Fibroblast of pulmonary artery (primary cell): ENCODE measurements at regions not wholly inside any gene's neighbourhood (a gene's known extent, or its start where the extent isn't known, plus 50 kb on each side); places are given as distances from the start of the nearest gene placed in this dataset.

Experiments
- DNase-seq: peaks from one replicate; pipeline ENCODE4 v3.0.0-alpha.2; 2010; ENCODE audit warnings: low read depth
- H3K4me3 ChIP-seq: replicated peaks from 2 replicates; pipeline ENCODE4 v1.5.1; 2011; ENCODE audit warnings: low read depth, mild to moderate bottlenecking, control low read depth, low read length, moderate library complexity
- TF ChIP-seq, protein P1 (sequence below): IDR thresholded peaks from 2 replicates; pipeline ENCODE4 v1.5.1; 2011; ENCODE audit warnings: mild to moderate bottlenecking, control low read depth, low read length, inconsistent platforms; ENCODE audit errors: missing control alignments

DNA sequence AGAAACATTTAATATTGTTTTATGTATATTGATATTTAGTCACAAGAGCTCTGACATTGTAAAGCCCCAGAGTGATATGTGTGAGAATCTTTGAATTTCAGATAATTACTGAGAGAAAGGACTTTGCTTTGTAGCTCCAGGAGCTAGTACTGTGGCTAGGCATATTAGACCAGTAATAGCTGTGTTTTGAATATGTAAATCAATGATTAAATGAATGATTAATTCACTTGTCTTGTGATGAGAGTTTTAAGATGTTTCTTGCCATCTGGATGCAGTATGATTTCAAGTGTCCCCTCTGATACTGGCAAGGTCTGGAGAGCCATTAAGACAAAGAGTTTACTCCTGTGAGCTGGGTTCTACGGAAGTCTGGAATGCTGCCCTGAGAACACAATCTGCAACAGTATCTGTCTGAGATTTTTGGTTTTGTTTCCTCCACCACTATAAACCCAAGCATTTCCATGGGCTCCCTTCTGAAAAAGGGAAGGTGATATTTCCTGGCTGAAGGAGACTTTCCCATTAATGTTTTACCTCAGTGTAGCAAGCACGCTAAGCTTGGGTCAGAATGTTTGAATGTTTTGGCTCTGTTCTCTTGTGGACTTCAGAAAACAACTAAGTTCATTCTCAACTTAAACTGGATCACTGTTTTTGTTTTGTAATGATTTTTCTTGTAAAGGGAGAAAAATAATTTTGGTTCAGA is 61.3 kb upstream of the BICC1 start:
- H3K4me3 ChIP-seq, result no peak overlapping the region
- TF ChIP-seq, protein P1, sequence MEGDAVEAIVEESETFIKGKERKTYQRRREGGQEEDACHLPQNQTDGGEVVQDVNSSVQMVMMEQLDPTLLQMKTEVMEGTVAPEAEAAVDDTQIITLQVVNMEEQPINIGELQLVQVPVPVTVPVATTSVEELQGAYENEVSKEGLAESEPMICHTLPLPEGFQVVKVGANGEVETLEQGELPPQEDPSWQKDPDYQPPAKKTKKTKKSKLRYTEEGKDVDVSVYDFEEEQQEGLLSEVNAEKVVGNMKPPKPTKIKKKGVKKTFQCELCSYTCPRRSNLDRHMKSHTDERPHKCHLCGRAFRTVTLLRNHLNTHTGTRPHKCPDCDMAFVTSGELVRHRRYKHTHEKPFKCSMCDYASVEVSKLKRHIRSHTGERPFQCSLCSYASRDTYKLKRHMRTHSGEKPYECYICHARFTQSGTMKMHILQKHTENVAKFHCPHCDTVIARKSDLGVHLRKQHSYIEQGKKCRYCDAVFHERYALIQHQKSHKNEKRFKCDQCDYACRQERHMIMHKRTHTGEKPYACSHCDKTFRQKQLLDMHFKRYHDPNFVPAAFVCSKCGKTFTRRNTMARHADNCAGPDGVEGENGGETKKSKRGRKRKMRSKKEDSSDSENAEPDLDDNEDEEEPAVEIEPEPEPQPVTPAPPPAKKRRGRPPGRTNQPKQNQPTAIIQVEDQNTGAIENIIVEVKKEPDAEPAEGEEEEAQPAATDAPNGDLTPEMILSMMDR, result no peak
- DNase-seq, result no peak

DNA sequence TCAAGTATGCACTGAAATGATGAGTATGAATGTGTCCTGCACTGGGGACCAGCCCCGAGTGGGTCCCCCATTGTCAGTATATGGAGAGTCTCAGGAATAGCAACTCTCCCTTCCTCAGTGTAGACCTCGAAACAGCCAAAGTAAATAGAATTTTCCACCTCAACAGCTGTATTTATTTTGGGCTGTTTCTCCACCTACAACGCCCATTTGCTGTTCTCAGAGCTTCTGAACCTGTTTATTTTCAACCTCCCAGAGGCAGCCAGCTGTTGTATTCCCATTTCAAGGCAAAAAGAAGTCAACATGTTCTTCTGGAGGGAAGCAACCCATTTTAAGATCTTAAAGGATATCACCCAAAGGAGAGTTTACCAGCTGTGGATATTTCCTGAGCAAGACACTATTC is 59.6 kb upstream of the BICC1 start:
- H3K4me3 ChIP-seq, result no peak overlapping the region
- TF ChIP-seq, protein P1, result no peak
- no peak for DNase-seq

DNA sequence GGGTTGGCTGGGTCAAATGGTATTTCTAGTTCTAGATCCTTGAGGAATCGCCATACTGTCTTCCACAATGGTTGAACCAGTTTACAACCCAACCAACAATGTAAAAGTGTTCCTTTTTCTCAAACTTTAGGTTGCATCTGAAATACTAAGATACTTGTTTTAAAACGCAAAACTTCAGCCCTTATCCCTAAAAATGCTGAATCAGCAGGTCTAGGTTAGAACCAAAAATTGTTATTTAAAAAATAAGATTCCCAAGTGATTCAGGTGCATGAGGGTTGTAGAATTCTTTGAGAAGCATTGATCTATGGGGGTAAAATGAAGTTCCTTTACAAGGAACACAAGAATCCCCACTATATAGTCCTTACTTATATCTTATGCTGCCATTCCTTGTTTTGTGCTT is 56.5 kb upstream of the BICC1 start:
- no peak overlapping the region for H3K4me3 ChIP-seq
- DNase-seq, result no peak
- TF ChIP-seq, protein P1, result no peak

DNA sequence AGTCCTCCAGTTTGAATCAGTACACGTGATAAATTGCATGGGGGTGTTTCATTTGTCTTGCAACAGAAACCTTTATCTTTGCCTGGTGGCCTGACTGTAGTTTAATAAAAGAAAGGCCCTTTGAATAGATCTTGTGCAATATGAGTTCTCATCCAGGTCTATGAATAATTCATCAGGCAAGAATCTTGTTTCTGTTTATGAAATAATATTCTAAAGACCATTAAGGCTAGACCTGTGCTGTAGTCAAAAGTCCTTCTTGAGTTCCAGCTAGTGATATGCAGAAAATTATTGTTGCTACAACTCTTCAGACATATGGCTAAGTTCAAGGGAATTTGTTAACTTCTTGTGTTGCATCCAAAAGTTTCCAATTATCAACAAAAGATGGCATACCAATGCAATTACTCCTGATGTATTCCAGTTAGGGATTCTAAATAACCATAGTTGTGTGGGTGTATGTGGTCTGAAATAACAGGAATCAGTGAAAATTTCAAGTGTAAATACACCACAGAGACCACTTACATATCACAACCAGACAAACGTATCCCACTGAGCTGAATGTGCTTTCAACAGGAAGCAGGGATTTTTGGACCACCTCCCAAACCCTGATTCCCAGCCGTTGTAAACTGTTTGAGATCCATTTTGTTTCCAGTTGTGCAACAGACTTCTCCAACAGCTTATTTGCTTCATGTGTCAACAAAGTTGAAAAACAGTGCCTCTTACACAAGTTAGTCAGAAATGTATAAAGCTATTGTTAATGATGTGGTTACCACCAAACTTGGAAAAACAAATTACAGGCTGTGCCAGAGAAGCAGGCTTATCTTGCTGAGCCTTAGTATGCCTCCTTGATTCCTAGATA is 54.7 kb upstream of the BICC1 start:
- TF ChIP-seq, protein P1, result no peak
- peak; percentile 98 for DNase-seq

DNA sequence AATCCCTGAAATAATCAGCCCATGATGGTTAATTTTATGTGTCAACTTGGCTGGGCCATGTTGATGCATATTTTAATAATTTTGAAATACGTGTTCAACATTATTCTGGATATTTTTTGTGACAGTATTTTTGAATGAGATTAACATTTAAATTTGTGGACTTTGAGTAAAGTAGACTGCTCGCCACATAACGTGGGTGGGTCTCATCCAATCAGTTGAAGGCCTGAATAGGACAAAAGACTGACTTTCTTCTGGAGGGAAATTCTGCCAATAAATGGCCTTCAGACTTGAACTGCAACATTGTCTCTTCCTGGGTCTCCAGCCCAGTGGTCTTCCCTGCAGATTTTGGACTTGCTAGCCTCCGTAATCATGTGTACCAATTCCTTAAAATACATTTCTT is 53.6 kb upstream of the BICC1 start:
- no peak overlapping the region for H3K4me3 ChIP-seq
- TF ChIP-seq, protein P1, result no peak
- no peak for DNase-seq

More for the DNA sequence above, 54.7 kb upstream of the BICC1 start:
- no peak overlapping the region for H3K4me3 ChIP-seq

DNA sequence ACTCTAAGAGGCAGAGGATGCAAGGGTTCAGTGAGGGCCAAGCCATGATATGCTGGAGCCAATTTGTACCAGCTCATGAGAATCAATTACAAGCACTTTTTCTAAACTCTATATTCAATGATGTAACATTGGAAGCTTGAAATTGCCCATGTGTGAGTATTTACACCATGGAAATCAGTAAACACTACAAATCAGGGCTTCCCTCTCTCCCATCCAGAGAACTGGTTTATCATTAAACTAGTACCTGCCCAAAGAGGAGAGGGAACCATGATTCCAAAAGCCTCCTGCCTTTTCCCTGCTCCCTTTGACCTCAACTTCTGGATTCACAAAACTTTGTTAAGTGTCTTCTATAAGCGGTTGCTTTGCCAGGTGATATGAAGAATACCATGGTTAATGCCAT is 52.5 kb upstream of the BICC1 start:
- DNase-seq, result no peak
- H3K4me3 ChIP-seq, result no peak overlapping the region

More for the DNA sequence above, 52.5 kb upstream of the BICC1 start:
- TF ChIP-seq, protein P1, result no peak
